ENCODE measurements at regions not wholly inside any gene's neighbourhood (a gene's known extent, or its start where the extent isn't known, plus 50 kb on each side); places are given as distances from the start of the nearest gene placed in this dataset.

GRCh38 chr2:177080746-177081284, 131.8 kb upstream of the HNRNPA3 start:
- POLR2A ChIA-PET = no interaction called here
- CTCF ChIA-PET = interaction anchor here (1.0 kb wide), 1 partner anchor 941 kb away, joined by 3 read pairs; no protein-coding TSS in a partner anchor

GRCh38 chr2:177084607-177085006, 128.0 kb upstream of the HNRNPA3 start:
- no peak for DNase-seq (ENCODE audit: low read depth in 1 of 2, low spot score in 1 of 2)
- POLR2A ChIA-PET = no interaction called here
- no peaks in the 10 kb centered on the region for H3K9me3 ChIP-seq
- H3K4me3 ChIP-seq = no peak overlapping the region
- no peak overlapping the region for H3K27ac ChIP-seq
- H3K4me1 ChIP-seq = no peaks in the 10 kb centered on the region
- WGBS (ENCODE audit: missing lambda C conversion rate) = under 1% methylated on average over 4 of the region's 4 CpGs
- TF ChIP-seq CTCF (IDR thresholded peaks at IDR 0.05) (no peak), ELK1 (IDR thresholded peaks at IDR 0.05; ENCODE audit: low read depth, low read length) (no peak), CBX2 (IDR thresholded peaks at IDR 0.05; ENCODE audit: borderline replicate concordance, low read depth) (no peak), MAX (IDR thresholded peaks at IDR 0.05) (no peak), HES2 (IDR thresholded peaks at IDR 0.05) (no peak), REST (IDR thresholded peaks at IDR 0.05) (no peak)
- ATAC-seq = no peak; a peak in 1 of 6 replicates
- CTCF ChIA-PET = interaction anchor here (1.6 kb wide), 1 partner anchor 13 kb away, joined by 3 read pairs; no protein-coding TSS in a partner anchor
- H3K4me2 ChIP-seq = no peak overlapping the region
- FAIRE-seq = no peak

More at GRCh38 chr2:177080746-177081284, 131.8 kb upstream of the HNRNPA3 start:
- ATAC-seq (no peak), FAIRE-seq (no peak), DNase-seq (ENCODE audit: low read depth in 1 of 2, low spot score in 1 of 2) (no peak)
- Histone ChIP-seq H3K4me1 (no peaks in the 10 kb centered on the region), H3K9me3 (no peaks in the 10 kb centered on the region), H3K4me2 (no peak overlapping the region), H3K4me3 (no peak overlapping the region), H3K27ac (no peak overlapping the region)
- WGBS (ENCODE audit: missing lambda C conversion rate) = 15% methylated on average over 3 of the region's 3 CpGs
- no peak for TF ChIP-seq FOXS1 (CRISPR knock-in tag; IDR thresholded peaks at IDR 0.05)
- TF ChIP-seq POLR2AphosphoS2 (conservative IDR thresholded peaks at IDR 0.05; ENCODE audit: low read length) = no peak
- no peak for TF ChIP-seq KDM1A (IDR thresholded peaks at IDR 0.05; ENCODE audit: low read depth)
- no peak for TF ChIP-seq USF2 (IDR thresholded peaks at IDR 0.05)
- TF ChIP-seq RNF2 (IDR thresholded peaks at IDR 0.05; ENCODE audit: borderline replicate concordance, low read depth) = no peak

GRCh38 chr2:177088529-177088928, 124.1 kb upstream of the HNRNPA3 start:
- no peaks in the 10 kb centered on the region for H3K4me1 ChIP-seq
- DNase-seq (ENCODE audit: low read depth in 1 of 2, low spot score in 1 of 2) = no peak
- WGBS (ENCODE audit: missing lambda C conversion rate) = 6% methylated on average over 2 of the region's 2 CpGs
- H3K27ac ChIP-seq = no peak overlapping the region
- POLR2A ChIA-PET = no interaction called here
- H3K9me3 ChIP-seq = no peaks in the 10 kb centered on the region
- ATAC-seq = no peak
- H3K4me2 ChIP-seq = no peak overlapping the region
- no peak overlapping the region for H3K4me3 ChIP-seq
- CTCF ChIA-PET = no interaction called here
- TF ChIP-seq HDAC2 (IDR thresholded peaks at IDR 0.05) = no peak
- no peak for FAIRE-seq

All from A549 (cell line).